SH-SY5Y (cell line): ENCODE measurements at regions not wholly inside any gene's neighbourhood (a gene's known extent, or its start where the extent isn't known, plus 50 kb on each side); places are given as distances from the start of the nearest gene placed in this dataset.

ENCODE experiments used
- GATA2 ChIP-seq: IDR thresholded peaks from 2 replicates; pipeline ENCODE4 v1.6.1; 2011; ENCODE audit warnings: mild to moderate bottlenecking, low read depth, low read length
- GATA3 ChIP-seq: IDR thresholded peaks from 2 replicates; pipeline ENCODE4 v1.6.1; 2011; ENCODE audit warnings: low read depth, mild to moderate bottlenecking, low read length, moderate library complexity

GRCh38 chr5:148937239-148937638 is 110.8 kb downstream of the ADRB2 start:
- TF ChIP-seq GATA3 (no peak), GATA2 (no peak)
